DMS153 treated with DMSO at 0.1 percent for 48 hours (cell line): ENCODE measurements at regions not wholly inside any gene's neighbourhood (a gene's known extent, or its start where the extent isn't known, plus 50 kb on each side); places are given as distances from the start of the nearest gene placed in this dataset.

Source experiments
- DNase-seq: peaks from one replicate; lab custom pipeline; 2025; ENCODE audit not compliant: unreplicated experiment; lab: John Stamatoyannopoulos, UW

DNA sequence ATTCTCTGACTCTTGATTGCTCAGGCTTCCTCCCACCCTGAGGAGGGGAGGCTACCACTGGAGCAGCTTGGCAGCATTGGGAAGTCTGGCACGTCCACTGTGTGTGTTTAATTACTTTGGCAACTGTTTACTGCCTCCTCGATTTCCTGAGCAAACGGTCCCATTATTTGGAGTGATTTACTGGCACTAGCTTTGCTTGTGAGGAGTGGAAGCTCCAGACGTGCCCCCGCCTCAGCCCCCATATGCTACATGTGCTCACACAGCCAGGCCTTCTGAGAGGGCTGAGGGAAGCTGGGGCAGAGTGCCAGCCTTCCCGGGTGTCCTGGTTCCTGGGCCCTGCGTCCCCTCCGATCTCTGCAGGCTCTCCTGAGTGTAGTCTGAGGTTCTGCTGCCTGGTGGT lies 306.2 kb downstream of the PTPRU start:
- DNase-seq = peak; percentile 77

DNA sequence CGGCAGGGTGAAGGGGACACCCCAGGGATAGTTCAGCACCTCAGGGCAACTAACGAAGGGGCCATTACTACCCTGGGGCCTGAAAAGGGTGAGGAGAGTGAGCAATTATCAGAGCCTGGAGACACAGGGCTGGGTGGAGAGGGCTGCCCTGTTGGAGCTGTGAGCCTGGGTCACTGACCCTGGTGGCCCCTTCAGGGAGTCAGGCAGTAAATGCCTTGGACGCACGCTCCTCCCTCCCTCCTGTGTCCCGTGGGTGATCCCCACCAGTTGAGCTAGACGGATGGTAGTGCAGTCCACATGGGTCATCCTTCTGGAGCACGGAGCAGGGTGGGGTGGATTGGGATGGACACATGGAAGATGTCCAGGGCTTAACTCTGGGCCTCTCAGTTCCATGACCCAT lies 305.3 kb downstream of the PTPRU start:
- no peak for DNase-seq

GRCh38 chr1:29540801-29541357 lies 304.6 kb downstream of the PTPRU start:
- no peak for DNase-seq

DNA sequence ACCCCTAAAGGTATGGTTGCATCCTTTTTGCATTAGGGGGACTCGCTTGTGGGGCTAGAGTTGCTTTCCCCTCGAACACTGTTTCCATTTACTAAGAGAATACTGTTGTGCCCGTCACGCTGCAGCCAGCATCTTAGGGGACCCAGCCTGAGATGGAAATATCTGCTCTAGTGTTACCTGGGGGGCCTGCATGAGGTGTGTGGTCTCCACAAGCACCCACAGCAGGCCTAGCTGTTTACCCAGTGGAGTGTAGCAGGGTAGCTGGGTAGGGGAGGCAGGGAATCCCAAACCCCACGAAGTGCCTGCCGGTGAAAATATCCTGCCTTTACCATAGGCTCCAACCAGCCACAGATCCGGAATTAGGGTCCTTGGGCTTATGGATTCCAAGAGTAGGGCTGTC lies 303.6 kb downstream of the PTPRU start:
- DNase-seq = no peak

GRCh38 chr1:29538586-29538985 lies 302.3 kb downstream of the PTPRU start:
- DNase-seq = no peak

GRCh38 chr1:29532751-29533150 lies 296.4 kb downstream of the PTPRU start:
- no peak for DNase-seq

DNA sequence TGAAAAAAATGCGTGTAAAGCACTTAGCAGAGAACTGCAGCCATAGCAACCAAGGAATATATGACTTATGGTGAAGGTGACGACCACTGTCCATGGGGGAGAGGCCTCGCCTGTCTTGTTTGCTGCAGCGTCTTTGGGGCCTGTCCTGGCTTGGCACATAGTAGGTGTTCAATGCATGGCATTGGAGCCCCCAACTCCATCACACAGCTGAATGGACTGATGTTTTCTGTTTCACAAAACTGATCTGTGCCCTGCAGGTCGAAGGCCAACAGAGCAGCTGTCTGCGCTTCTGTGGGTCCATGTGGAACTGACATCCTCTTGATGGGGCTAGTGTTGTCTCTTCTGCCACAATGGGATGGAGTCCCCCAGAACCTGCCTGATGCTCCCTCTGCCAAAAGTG lies 296.0 kb downstream of the PTPRU start:
- no peak for DNase-seq

GRCh38 chr1:29531596-29531995 lies 295.3 kb downstream of the PTPRU start:
- DNase-seq = no peak

- no peak for DNase-seq
Measured at GRCh38 chr1:29529677-29530278, 293.5 kb downstream of the PTPRU start.

DNA sequence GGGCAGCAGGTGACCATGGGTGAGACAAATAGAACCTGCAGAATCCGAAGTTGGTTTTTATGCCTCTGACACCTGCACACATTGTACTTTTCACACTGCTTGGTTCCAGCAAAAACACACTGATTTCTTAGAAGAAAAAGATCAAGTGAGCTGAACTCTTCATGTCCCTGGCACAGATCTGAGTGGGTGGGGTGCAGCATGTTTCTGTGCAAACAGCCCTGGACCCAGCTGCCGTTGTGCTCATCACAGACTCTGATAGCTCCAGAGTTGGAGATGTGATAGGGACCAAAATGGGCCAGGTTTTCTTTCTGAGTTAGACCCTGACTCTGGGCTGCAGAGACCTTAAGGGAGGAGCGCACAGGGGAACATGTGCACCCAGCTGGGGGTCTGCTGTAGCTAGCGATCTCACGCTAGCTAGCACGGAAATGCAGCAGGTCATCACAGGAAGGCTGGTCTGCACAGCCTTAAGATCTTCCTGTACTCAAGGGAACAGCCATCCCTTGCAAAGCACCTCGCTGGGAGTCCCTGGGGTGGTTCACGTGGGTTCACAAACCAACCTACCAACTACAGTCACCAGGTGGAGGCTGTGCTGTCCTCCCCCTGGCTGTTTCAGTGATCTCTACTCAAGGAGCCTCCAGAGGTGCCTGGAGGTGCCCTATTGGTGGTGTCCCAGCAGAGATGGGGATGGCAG lies 291.1 kb downstream of the PTPRU start:
- DNase-seq = no peak

DNA sequence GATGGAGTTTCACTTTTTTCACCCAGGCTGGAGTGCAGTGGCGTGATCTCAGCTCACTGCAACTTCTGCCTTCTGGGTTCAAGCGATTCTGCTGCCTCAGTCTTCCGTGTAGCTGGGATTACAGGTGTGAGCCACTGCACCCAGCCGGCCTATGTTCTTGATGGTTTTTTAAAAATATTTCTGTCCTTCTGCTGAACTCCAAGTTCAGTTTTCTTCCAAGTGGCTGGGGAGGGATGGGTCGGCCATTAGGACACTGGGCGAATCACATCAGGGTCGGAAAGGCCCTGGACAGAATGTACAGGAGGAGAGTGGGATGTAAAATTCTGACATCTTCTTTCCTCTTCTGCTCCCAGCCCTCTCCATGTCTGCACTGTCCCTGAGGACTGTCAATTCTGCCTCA lies 289.6 kb downstream of the PTPRU start:
- no peak for DNase-seq

- no peak for DNase-seq
Measured at GRCh38 chr1:29524285-29525065, 288.2 kb downstream of the PTPRU start.

DNA sequence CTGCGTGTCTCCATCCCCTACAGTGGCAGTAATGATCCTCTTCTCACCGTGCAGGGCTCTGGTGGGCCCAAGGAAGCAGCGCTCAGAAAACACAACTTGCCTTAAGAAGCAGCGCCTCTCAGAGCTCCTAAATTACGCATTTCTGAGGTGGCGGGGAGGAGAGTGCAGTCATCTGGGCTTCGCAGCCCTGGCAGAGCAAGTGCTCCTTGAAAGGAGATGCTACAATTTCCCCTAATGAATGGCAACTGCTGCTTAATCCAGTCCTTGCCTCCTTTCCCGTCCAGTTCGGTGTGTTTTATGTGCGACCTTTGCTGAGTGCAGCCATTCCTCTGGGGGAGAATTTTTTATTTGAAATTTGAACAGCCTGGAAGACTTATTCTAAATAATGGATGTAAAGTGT lies 287.3 kb downstream of the PTPRU start:
- DNase-seq = no peak

- no peak for DNase-seq
Measured at GRCh38 chr1:29523136-29523535, 286.8 kb downstream of the PTPRU start.

DNA sequence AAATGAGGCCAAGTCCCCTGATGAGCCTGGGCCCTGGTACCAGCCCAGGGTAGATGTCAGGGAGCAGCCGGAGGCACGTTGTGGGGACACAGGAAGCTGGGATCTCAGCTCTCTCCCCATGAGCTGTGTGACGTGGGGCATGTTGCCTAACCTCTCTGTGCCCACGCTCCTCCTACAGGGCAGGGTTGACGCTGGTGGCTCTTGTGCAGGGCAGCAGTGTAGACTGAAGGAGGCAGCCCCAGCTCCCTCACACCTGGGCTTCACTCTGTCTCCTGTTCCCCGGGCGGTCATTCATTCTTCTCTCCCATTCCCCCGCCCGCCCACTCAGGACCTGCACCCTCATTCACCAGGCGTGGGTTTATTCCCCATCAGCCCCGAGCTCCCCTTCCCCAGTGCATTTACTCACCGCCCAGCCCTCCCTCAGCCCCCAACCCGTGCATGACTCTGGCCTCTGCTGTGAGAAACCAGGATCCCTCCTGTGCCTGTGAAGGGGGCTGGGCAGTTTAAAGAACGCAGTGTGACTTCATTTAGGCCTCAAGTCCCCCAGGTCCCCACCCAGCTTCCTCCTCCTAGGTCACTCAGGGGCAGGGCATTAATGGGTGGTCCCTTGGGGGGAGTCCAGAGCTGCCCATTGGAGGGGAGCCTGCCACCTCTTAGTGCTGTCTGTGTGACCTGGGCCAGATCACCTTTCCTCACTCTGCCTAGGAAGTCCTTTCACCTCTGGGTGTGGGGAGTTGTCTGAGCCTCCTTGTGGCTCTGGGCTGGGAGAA lies 285.7 kb downstream of the PTPRU start:
- no peak for DNase-seq

DNA sequence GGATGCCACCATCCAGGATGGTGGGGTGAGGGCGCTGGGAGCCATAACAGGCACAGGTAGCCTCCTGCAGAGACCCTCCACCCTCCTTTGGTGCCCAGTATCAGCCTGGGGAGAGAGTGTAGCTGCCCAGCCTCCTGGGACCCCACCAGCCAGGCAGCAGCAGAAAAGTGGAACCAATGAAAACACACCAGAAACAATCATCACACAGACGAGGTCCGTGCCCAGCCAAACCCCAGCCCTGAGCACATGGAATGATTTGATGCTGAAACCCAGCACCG lies 285.1 kb downstream of the PTPRU start:
- no peak for DNase-seq

GRCh38 chr1:29520571-29521437 lies 284.5 kb downstream of the PTPRU start:
- no peak for DNase-seq

- DNase-seq = no peak
Measured at GRCh38 chr1:29519788-29520110, 283.4 kb downstream of the PTPRU start.

DNA sequence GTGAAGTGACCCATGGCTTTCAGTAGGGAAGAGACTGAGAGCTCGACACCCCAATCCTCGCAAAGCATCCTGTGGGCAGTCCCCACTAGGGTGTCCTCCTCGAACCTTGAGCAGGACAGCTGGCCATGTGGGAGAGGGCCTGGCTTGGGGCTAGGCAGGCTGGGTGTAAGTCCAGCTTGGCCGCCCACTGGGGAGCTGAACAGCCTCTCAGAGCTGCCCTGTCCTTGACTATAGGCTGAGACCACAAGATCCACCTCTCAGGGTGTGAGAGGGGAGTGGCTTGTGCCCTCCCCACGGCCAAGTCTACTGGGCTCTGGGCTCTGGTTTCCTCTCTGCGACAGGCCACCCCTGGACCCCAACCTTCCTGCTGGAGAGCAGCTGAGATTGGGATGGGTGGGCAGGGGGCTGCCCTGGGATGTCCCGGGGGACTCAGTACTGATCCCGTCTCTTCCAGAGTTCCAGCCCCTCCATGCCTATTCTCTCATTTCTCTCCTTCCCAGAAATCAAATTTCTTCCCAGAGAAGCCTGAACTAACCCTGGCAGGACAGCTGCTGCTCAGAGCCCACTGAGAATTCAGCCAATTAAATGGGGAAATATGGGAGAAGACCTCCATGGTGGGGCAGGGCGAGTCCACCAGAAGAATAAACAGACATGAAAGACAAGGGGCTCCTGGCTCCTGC lies 282.9 kb downstream of the PTPRU start:
- no peak for DNase-seq

DNA sequence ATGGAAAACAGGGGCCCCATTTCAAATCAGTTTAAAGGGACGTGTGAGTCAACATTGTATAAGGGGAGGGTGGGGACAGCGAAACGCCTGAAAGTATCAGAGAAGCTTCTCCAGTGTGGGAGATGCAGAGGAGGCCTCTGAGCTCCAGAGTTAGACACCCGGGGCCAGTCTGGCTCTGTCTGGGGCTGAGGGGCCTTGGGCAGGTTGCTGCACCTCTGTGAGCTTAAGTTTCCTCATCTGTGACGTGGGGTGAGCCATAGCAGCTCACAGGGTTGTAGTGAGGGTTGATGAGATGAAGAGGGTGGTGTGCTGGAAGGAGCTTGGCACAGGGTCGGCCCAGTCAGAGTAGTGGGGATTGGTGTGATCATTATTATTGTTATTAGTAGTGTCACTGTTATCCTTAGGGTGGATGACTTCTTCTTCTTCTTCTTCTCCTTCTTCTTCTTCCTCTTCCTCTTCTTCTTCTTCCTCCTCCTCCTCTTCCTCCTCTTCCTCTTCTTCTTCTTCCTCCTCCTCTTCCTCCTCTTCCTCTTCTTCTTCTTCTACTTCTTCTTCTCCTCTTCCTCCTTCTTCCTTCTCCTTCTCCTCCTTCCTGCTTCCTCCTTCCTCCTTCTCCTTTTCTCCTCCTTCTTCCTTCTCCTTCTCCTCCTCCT lies 282.0 kb downstream of the PTPRU start:
- DNase-seq = no peak
